ENCODE measurements at regions not wholly inside any gene's neighbourhood (a gene's known extent, or its start where the extent isn't known, plus 50 kb on each side); places are given as distances from the start of the nearest gene placed in this dataset.
A peak's percentile ranks its signal among the peaks of the same experiment; 100 is the strongest.

- Mint-ChIP-seq H3K27me3 (ENCODE audit: low read depth in 3 of 3) (peaks cover 0 to 3% (median 0%) of the 10 kb centered on the region in 3 donors), H3K4me3 (no peak overlapping the region), H3K9me3 (no peaks in the 10 kb centered on the region), H3K36me3 (no peaks in the 10 kb centered on the region), H3K4me1 (no peaks in the 10 kb centered on the region), H3K27ac (no peak overlapping the region)
- no peak for DNase-seq
These were observed 83.5 kb downstream of the VCY1B start for GRCh38 chrY:14139521-14139920.

DNA sequence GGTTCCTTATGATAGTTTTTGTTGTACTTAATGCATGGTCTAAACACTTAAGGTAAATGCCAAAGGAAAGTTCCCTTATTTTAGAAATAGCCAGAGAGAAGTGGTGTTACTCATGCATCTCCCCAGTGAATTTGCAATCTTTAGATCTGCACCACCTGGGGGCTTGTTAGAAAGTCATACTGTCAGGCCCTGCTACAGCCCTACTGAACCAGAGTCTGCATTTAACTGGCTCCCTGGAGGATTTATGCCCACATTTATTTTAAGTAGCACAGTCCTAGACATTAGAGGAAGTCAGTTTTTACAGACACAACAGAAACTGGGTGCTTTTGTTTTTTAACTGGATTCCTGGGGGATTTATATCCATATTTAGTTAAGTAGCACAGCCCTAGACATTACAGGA is 89.6 kb downstream of the VCY1B start:
- Mint-ChIP-seq H3K4me3 (no peak overlapping the region), H3K9me3 (no peaks in the 10 kb centered on the region), H3K36me3 (no peaks in the 10 kb centered on the region), H3K4me1 (no peaks in the 10 kb centered on the region), H3K27ac (no peak overlapping the region), H3K27me3 (ENCODE audit: low read depth in 3 of 3) (no peaks in the 10 kb centered on the region)
- DNase-seq = no peak

- no peaks in the 10 kb centered on the region for H3K27me3 Mint-ChIP-seq (ENCODE audit: low read depth in 3 of 3)
- H3K27ac Mint-ChIP-seq = no peak overlapping the region
- DNase-seq = no peak
- no peak overlapping the region for H3K4me3 Mint-ChIP-seq
- H3K9me3 Mint-ChIP-seq = peaks cover 0 to 2% (median 0%) of the 10 kb centered on the region in 6 donors
- no peaks in the 10 kb centered on the region for H3K4me1 Mint-ChIP-seq
- no peaks in the 10 kb centered on the region for H3K36me3 Mint-ChIP-seq
These were observed 126.7 kb downstream of the VCY1B start for GRCh38 chrY:14182776-14183175.

DNA sequence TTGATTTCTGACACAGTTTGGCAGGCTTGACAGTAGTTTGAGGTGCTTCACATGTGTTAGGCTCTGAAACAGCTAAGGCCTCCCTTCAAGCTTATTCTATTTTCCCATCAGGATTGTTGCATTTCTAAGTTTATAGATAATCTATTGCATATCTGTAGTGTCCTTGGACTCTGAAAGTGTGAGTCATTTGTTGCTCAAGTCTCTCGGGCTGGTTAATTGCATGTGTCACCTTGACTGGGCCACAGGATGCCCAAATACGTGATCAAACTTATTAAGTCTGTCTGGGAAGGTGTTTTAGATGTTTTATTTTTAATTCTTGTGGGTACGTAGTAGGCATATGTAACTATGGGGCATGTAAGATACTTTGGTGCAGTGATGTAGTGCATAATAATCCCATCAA is 166.0 kb downstream of the VCY1B start:
- Mint-ChIP-seq H3K4me3 (no peak overlapping the region), H3K4me1 (no peaks in the 10 kb centered on the region), H3K36me3 (no peaks in the 10 kb centered on the region), H3K9me3 (no peaks in the 10 kb centered on the region), H3K27me3 (ENCODE audit: low read depth in 3 of 3) (no peaks in the 10 kb centered on the region), H3K27ac (no peak overlapping the region)
- no peak for DNase-seq

GRCh38 chrY:14231703-14232102 is 175.7 kb downstream of the VCY1B start:
- Mint-ChIP-seq H3K36me3 (no peaks in the 10 kb centered on the region), H3K27me3 (ENCODE audit: low read depth in 3 of 3) (peaks cover 0 to 2% (median 0%) of the 10 kb centered on the region in 3 donors), H3K27ac (no peak overlapping the region), H3K9me3 (peaks cover 0 to 3% (median 0%) of the 10 kb centered on the region in 6 donors), H3K4me3 (no peak overlapping the region), H3K4me1 (no peaks in the 10 kb centered on the region)
- no peak for DNase-seq

DNA sequence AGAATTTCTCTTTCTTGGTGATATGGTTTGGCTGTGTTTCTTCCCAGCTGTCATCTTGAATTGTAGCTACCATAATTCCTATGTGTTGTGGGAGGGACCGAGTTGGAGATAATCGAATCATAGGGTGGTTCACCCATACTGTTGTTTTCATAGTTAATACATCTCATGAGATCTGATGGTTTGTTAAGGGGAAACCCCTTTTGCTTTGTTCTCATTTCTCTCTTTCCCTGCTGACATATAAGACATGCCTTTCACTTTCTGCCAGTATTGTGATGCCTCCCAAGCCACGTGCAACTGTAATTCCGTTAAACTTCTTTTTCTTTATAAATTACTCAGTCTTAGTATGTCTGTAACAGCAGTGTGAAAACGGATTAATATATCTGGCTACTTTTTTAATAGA is 179.0 kb downstream of the VCY1B start:
- no peak overlapping the region for H3K4me3 Mint-ChIP-seq
- no peaks in the 10 kb centered on the region for H3K9me3 Mint-ChIP-seq

GRCh38 chrY:14238277-14238676 is 182.2 kb downstream of the VCY1B start:
- no peaks in the 10 kb centered on the region for H3K9me3 Mint-ChIP-seq
- H3K4me1 Mint-ChIP-seq = no peaks in the 10 kb centered on the region
- no peak overlapping the region for H3K27ac Mint-ChIP-seq
- no peaks in the 10 kb centered on the region for H3K27me3 Mint-ChIP-seq (ENCODE audit: low read depth in 3 of 3)
- no peaks in the 10 kb centered on the region for H3K36me3 Mint-ChIP-seq
- H3K4me3 Mint-ChIP-seq = no peak overlapping the region
- no peak for DNase-seq

More for the DNA sequence above, 179.0 kb downstream of the VCY1B start:
- H3K36me3 Mint-ChIP-seq = no peaks in the 10 kb centered on the region
- DNase-seq = no peak
- no peaks in the 10 kb centered on the region for H3K4me1 Mint-ChIP-seq
- H3K27ac Mint-ChIP-seq = no peak overlapping the region
- H3K27me3 Mint-ChIP-seq (ENCODE audit: low read depth in 3 of 3) = no peaks in the 10 kb centered on the region

DNA sequence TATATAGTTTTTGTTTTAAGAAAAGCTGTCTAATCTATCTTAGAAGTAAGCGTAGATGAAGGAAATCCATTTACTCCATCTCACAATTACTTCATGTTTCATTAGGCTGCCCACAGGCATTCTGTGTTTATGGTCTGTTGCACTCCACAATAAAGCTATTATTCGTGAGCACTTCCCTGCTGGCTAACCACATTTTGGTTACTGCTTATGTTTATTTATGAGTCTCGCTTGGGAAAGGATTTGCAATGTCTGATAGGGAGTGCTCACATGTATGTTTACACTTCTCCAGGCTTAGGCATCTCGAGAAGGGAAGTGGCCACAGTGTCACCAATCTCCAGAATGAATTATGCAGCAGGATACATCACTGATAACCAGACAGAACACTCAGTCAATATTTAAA is 190.9 kb downstream of the VCY1B start:
- H3K9me3 Mint-ChIP-seq = no peaks in the 10 kb centered on the region
- no peak for DNase-seq
- H3K36me3 Mint-ChIP-seq = no peaks in the 10 kb centered on the region
- H3K4me1 Mint-ChIP-seq = no peaks in the 10 kb centered on the region
- no peak overlapping the region for H3K27ac Mint-ChIP-seq
- no peak overlapping the region for H3K4me3 Mint-ChIP-seq
- H3K27me3 Mint-ChIP-seq (ENCODE audit: low read depth in 3 of 3) = peaks cover 0 to 1% (median 0%) of the 10 kb centered on the region in 3 donors

DNA sequence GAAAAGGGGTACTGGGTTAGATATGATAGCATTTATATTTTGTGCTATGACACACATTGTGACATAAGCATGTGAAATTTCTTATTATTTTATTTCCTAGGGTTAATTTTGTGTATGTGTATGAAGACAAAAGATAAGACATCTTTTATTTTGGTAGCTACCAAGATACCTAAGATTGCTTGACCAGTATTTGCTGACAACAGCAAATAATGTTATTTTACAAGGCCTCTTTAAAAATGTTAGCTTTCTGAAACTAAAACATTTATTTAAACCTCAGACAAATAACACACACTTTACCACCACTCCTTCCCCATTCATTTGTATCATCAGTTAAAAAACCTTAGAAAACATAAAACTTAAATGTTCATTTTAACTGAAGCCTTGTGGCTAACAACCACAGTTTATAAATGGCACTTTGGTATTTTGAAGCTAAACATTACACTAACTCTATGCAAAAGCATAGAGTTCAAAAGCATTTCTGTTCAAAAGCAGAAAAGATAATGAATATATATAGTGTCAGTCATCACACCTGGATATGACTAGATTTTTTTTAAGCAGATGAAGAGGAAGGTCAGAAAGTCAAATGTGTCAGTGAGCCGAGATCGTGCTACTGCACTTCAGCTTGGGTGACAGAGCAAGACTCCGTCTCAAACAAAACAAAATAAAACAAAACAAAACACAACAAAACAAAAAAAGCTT is 193.0 kb downstream of the VCY1B start:
- no peaks in the 10 kb centered on the region for H3K36me3 Mint-ChIP-seq
- no peaks in the 10 kb centered on the region for H3K4me1 Mint-ChIP-seq

DNA sequence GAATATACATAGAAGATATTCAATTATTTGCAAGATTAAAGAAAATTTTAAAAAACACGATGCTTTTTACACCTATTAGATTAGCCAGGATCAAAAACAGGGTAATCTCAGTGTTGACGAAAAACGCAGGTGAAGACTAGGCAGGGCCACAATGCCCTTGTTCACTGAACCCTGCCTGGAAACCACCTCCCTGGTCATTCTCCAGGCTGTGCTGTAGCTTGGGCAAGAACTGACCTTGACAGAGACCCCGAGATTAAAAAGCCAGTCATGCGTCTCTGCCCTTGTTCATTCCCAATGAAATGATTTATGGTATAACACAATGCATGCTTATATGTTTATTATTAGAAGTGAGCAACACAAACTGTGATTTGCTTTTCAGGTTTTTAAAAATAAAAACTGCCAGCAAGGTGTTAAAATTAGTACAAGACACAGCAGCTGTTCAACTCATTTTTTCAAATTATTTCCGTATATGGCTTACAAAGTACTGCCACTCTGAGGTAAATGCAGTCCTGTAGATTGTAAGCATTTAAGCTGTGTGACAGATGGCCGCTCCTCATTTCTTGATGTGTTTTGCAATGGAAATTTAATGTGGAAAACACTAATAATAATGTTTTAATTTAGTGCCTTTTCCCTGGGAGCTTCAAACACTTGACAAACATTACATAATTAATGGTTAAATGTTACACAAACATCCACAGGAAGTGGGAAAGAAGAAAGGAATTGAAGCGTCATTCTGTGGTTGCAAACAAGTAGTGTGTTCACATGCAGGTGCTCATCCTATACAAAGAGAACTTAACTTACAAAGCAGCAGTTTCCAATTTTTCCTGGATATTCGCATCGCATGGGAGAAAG is 200.2 kb downstream of the VCY1B start:
- Mint-ChIP-seq H3K36me3 (no peaks in the 10 kb centered on the region), H3K4me3 (peak overlapping the region in 1 of 5 donors; percentile 42), H3K27ac (no peak overlapping the region), H3K4me1 (no peaks in the 10 kb centered on the region), H3K27me3 (ENCODE audit: low read depth in 3 of 3) (peaks cover 0 to 2% (median 0%) of the 10 kb centered on the region in 3 donors), H3K9me3 (peaks cover 0 to 7% (median 0%) of the 10 kb centered on the region in 6 donors)
- DNase-seq = no peak

More for the DNA sequence above, 193.0 kb downstream of the VCY1B start:
- H3K4me3 Mint-ChIP-seq = no peak overlapping the region
- DNase-seq = no peak
- peaks cover 0 to 1% (median 0%) of the 10 kb centered on the region in 3 donors for H3K27me3 Mint-ChIP-seq (ENCODE audit: low read depth in 3 of 3)
- H3K9me3 Mint-ChIP-seq = no peaks in the 10 kb centered on the region
- H3K27ac Mint-ChIP-seq = no peak overlapping the region

DNA sequence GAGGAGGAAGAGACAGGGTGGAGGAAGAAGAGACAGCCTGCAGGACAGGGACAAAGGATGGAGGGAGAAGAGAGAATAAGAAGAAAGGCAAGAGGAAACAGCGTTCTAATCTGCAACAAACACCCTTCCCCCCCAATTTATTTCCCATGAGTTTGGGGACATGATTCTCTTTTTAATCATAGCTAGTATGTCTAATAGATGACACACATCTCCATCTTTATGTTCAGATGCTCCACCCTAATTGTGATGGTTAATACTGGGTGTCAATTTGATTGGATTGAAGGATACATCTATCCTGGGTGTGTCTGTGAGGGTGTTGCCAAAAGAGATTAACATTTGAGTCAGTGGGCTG is 200.8 kb downstream of the VCY1B start:
- DNase-seq = no peak
- H3K36me3 Mint-ChIP-seq = no peaks in the 10 kb centered on the region
- no peak overlapping the region for H3K27ac Mint-ChIP-seq
- peak overlapping the region in 1 of 5 donors; percentile 42 for H3K4me3 Mint-ChIP-seq
- no peaks in the 10 kb centered on the region for H3K4me1 Mint-ChIP-seq
- H3K27me3 Mint-ChIP-seq (ENCODE audit: low read depth in 3 of 3) = peaks cover 0 to 2% (median 0%) of the 10 kb centered on the region in 3 donors
- H3K9me3 Mint-ChIP-seq = peaks cover 0 to 7% (median 0%) of the 10 kb centered on the region in 6 donors

GRCh38 chrY:14277029-14277428 is 221.0 kb downstream of the VCY1B start:
- Mint-ChIP-seq H3K4me1 (no peaks in the 10 kb centered on the region), H3K36me3 (no peaks in the 10 kb centered on the region), H3K4me3 (no peak overlapping the region), H3K27me3 (ENCODE audit: low read depth in 3 of 3) (no peaks in the 10 kb centered on the region), H3K9me3 (peaks cover 0 to 3% (median 0%) of the 10 kb centered on the region in 6 donors), H3K27ac (no peak overlapping the region)
- DNase-seq = no peak

DNA sequence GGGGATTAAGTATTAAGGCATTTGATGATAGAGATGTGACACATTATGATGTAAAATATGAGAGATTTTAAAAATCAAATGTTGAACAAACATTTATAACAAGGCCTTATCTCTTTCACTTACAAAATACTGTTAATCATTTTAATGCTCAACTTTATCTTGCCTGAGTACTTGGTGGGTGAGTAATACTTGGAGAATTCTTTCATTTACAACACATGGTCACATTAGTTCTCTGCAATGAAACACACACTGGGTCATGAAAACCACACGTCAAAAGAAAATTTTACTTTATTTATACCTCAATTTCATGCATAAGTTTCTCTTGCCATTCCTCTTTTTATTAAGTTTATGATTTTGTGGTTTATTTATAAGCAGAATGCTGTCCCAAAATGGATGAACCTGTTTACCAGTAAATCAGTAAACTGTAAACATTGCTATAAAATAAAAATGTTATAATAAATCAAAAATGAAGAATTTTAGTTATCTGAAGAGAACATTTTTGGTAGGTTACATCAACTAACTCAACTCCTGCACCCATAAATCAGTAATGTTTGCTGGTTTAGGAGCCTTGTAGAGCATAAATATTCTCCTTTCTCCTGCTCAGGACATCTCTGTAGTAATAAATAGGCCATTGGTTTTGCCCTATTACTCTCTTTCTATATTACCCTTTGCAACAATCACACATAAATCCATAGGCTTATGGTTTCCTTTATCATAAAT is 233.5 kb upstream of the NLGN4Y start:
- DNase-seq = no peak
- Mint-ChIP-seq H3K4me1 (no peaks in the 10 kb centered on the region), H3K36me3 (no peaks in the 10 kb centered on the region), H3K27ac (no peak overlapping the region), H3K27me3 (ENCODE audit: low read depth in 3 of 3) (no peaks in the 10 kb centered on the region), H3K4me3 (no peak overlapping the region), H3K9me3 (no peaks in the 10 kb centered on the region)

DNA sequence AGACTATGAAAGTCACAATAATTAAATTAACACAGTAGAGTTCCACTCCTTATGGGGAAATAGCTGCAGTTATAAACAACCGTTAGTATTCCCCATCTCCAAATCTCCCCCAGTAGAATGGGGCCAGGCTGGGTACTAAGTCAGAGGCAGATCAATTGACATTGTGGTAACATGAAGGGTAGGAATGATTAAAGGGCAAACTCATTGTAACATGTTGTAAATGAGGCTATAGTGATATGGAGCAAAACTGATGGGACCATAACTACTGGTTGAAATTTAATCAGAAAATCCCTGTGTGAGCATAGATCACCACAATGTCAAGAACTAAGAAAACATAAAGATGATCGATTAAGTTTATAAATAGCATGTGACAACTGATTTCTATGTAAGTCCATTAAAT is 231.9 kb upstream of the NLGN4Y start:
- Mint-ChIP-seq H3K4me3 (no peak overlapping the region), H3K36me3 (no peaks in the 10 kb centered on the region), H3K27me3 (ENCODE audit: low read depth in 3 of 3) (no peaks in the 10 kb centered on the region), H3K27ac (no peak overlapping the region), H3K9me3 (no peaks in the 10 kb centered on the region), H3K4me1 (no peaks in the 10 kb centered on the region)
- no peak for DNase-seq
